Skeletal muscle tissue (tissue), 3 donors: ENCODE measurements at regions not wholly inside any gene's neighbourhood (a gene's known extent, or its start where the extent isn't known, plus 50 kb on each side); places are given as distances from the start of the nearest gene placed in this dataset.

ENCODE experiments used
- H3K27ac ChIP-seq: one replicate; pipeline ENCODE4 v1.7.0; 2013; ENCODE audit warnings: mild to moderate bottlenecking, low read depth, low read length, inconsistent platforms
- H3K27me3 ChIP-seq, 3 donors: one replicate each; pipeline ENCODE4 v1.7.0; 2013; ENCODE audit warnings: low read length in 3 of 3; ENCODE audit not compliant: control insufficient read depth in 3 of 3, insufficient read depth in 3 of 3
- H3K36me3 ChIP-seq, 3 donors: one replicate each; pipeline ENCODE4 v1.7.0; 2013; ENCODE audit warnings: low read length in 3 of 3; ENCODE audit not compliant: control insufficient read depth in 3 of 3, insufficient read depth in 3 of 3
- H3K4me1 ChIP-seq, 3 donors: one replicate each; pipeline ENCODE4 v1.7.0; 2013; ENCODE audit warnings: low read length in 3 of 3, mild to moderate bottlenecking in 3 of 3; ENCODE audit not compliant: control insufficient read depth in 3 of 3, insufficient read depth in 3 of 3
- H3K4me3 ChIP-seq, 3 donors: one replicate each; pipeline ENCODE4 v1.7.0; 2013; ENCODE audit warnings: low read length in 3 of 3
- H3K9ac ChIP-seq, 3 donors: one replicate each; pipeline ENCODE4 v1.7.0; 2013; ENCODE audit warnings: low read length in 3 of 3, mild to moderate bottlenecking in 3 of 3, moderate library complexity in 2 of 3, low read depth in 1 of 3
- H3K9me3 ChIP-seq, 3 donors: one replicate each; pipeline ENCODE4 v1.7.0; 2013; ENCODE audit warnings: low read length in 3 of 3; ENCODE audit not compliant: control insufficient read depth in 3 of 3
- donor health status: Osteomylitis.

- Histone ChIP-seq H3K27me3 (peaks cover 0 to 6% (median 0%) of the 10 kb centered on the region in 3 donors), H3K4me3 (no peak overlapping the region), H3K4me1 (peaks cover 10 to 21% (median 20%) of the 10 kb centered on the region in 3 donors), H3K27ac (no peak overlapping the region), H3K36me3 (no peaks in the 10 kb centered on the region), H3K9ac (peak overlapping the region in 1 of 3 donors; percentile 55), H3K9me3 (no peaks in the 10 kb centered on the region)
Observed at GRCh38 chr11:112777283-112777751, 183.9 kb upstream of the NCAM1 start.

- no peak overlapping the region for H3K27ac ChIP-seq
- no peaks in the 10 kb centered on the region for H3K9me3 ChIP-seq
- peaks cover 10 to 21% (median 20%) of the 10 kb centered on the region in 3 donors for H3K4me1 ChIP-seq
- peaks cover 0 to 6% (median 0%) of the 10 kb centered on the region in 3 donors for H3K27me3 ChIP-seq
- no peaks in the 10 kb centered on the region for H3K36me3 ChIP-seq
- H3K9ac ChIP-seq = peak overlapping the region in 1 of 3 donors; percentile 2
- H3K4me3 ChIP-seq = no peak overlapping the region
Observed at GRCh38 chr11:112778091-112778876, 182.9 kb upstream of the NCAM1 start.

- Histone ChIP-seq H3K36me3 (no peaks in the 10 kb centered on the region), H3K9ac (no peak overlapping the region), H3K9me3 (no peaks in the 10 kb centered on the region), H3K4me3 (no peak overlapping the region), H3K27me3 (peaks cover 0 to 6% (median 0%) of the 10 kb centered on the region in 3 donors), H3K4me1 (peaks cover 10 to 21% (median 20%) of the 10 kb centered on the region in 3 donors), H3K27ac (no peak overlapping the region)
Observed at GRCh38 chr11:112778877-112779266, 182.3 kb upstream of the NCAM1 start.

- Histone ChIP-seq H3K9ac (peak overlapping the region in 1 of 3 donors; percentile 3), H3K36me3 (no peaks in the 10 kb centered on the region), H3K27me3 (peaks cover 0 to 15% (median 8%) of the 10 kb centered on the region in 3 donors), H3K4me3 (no peak overlapping the region), H3K27ac (no peak overlapping the region), H3K4me1 (peaks cover 21 to 36% (median 34%) of the 10 kb centered on the region in 3 donors), H3K9me3 (no peaks in the 10 kb centered on the region)
Observed at GRCh38 chr11:112780351-112781087, 180.7 kb upstream of the NCAM1 start.

- Histone ChIP-seq H3K27ac (peak overlapping the region; percentile 59), H3K4me3 (no peak overlapping the region), H3K9ac (no peak overlapping the region), H3K4me1 (peaks cover 17 to 25% (median 21%) of the 10 kb centered on the region in 3 donors), H3K36me3 (no peaks in the 10 kb centered on the region), H3K27me3 (peaks cover 0 to 15% (median 8%) of the 10 kb centered on the region in 3 donors), H3K9me3 (no peaks in the 10 kb centered on the region)
Observed at GRCh38 chr11:112783945-112784322, 177.3 kb upstream of the NCAM1 start.

- Histone ChIP-seq H3K9me3 (no peaks in the 10 kb centered on the region), H3K36me3 (no peaks in the 10 kb centered on the region), H3K4me1 (peaks cover 17 to 25% (median 21%) of the 10 kb centered on the region in 3 donors), H3K4me3 (peak overlapping the region in 2 of 3 donors; percentile 7 to 37), H3K27me3 (peaks cover 0 to 11% (median 8%) of the 10 kb centered on the region in 3 donors), H3K9ac (no peak overlapping the region), H3K27ac (peak overlapping the region; percentile 59)
Observed at GRCh38 chr11:112784323-112785073, 176.7 kb upstream of the NCAM1 start.

- H3K27ac ChIP-seq = peak overlapping the region; percentile 59
Observed at GRCh38 chr11:112785149-112785548, 176.1 kb upstream of the NCAM1 start.

GRCh38 chr11:112785719-112786118, 175.5 kb upstream of the NCAM1 start:
- H3K27ac ChIP-seq = peak overlapping the region; percentile 59
- H3K27me3 ChIP-seq = peaks cover 0 to 11% (median 8%) of the 10 kb centered on the region in 3 donors
- no peak overlapping the region for H3K9ac ChIP-seq
- peaks cover 17 to 19% (median 17%) of the 10 kb centered on the region in 3 donors for H3K4me1 ChIP-seq
- no peak overlapping the region for H3K4me3 ChIP-seq
- H3K36me3 ChIP-seq = no peaks in the 10 kb centered on the region
- H3K9me3 ChIP-seq = no peaks in the 10 kb centered on the region

More at GRCh38 chr11:112785149-112785548, 176.1 kb upstream of the NCAM1 start:
- Histone ChIP-seq H3K36me3 (no peaks in the 10 kb centered on the region), H3K27me3 (peaks cover 0 to 11% (median 8%) of the 10 kb centered on the region in 3 donors), H3K9me3 (no peaks in the 10 kb centered on the region), H3K9ac (no peak overlapping the region), H3K4me3 (peak overlapping the region in 2 of 3 donors; percentile 7 to 37), H3K4me1 (peaks cover 17 to 25% (median 21%) of the 10 kb centered on the region in 3 donors)

- Histone ChIP-seq H3K9ac (no peak overlapping the region), H3K4me1 (peaks cover 16 to 17% (median 17%) of the 10 kb centered on the region in 3 donors), H3K4me3 (no peak overlapping the region), H3K27me3 (peaks cover 0 to 11% (median 8%) of the 10 kb centered on the region in 3 donors), H3K36me3 (no peaks in the 10 kb centered on the region), H3K9me3 (no peaks in the 10 kb centered on the region), H3K27ac (peak overlapping the region; percentile 59)
Observed at GRCh38 chr11:112786196-112786595, 175.0 kb upstream of the NCAM1 start.
